ENCODE measurements at regions not wholly inside any gene's neighbourhood (a gene's known extent, or its start where the extent isn't known, plus 50 kb on each side); places are given as distances from the start of the nearest gene placed in this dataset.

DNA sequence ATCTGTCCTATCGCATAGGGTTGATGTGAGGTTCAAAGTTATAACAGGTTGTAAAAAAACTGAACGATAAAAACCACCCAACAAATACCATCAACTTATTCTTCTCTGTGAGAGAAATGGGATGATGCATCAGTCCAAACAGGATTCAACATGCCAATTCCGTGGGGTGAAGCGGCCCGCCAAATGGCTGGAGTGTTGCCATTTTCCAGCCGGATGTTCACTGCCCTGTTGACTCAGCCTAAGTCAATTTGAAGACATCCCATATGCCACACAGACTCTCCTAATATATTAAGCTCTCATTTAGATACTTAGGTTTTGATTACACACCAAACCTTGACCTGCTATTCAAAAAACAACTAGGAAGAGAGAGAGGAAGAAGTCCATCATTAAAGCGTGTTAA, 311.1 kb downstream of the VPS13C start:
- no peak overlapping the region for H2AFZ ChIP-seq (ENCODE audit: control insufficient read depth, low read length)
- peak overlapping the region; percentile 70 for H3K4me2 ChIP-seq (ENCODE audit: control insufficient read depth, extremely low read depth, insufficient read depth, low read depth, low read length)

DNA sequence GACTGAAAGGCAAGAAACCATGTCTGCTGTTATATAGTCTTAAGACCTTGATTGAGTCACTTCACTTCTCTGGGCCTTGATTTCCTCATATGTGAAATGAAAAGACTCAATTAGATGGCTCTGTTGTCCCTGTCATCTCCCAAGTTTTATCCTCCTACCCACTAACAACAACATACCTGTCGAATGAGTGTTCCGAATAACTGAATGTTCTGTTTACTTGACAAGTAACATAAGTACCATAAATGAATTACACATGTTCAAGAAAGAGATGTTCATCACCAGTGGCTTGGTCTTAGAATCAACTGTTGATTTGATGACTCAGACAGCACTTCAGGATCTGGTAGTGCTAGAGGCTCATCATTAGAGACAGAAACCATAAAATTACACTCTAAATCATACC, 311.7 kb downstream of the VPS13C start:
- no peak overlapping the region for H2AFZ ChIP-seq (ENCODE audit: control insufficient read depth, low read length)
- DNase-seq (ENCODE audit: low read depth, low spot score) (peak; percentile 52), FAIRE-seq (no peak)
- H3K4me2 ChIP-seq (ENCODE audit: control insufficient read depth, extremely low read depth, insufficient read depth, low read depth, low read length): peak overlapping the region; percentile 70
- TF ChIP-seq CTCF (optimal IDR thresholded peaks at IDR 0.05 in 1 of 3, IDR thresholded peaks at IDR 0.05 in 1 of 3, conservative IDR thresholded peaks at IDR 0.05 in 1 of 3; ENCODE audit: extremely low read depth in 1 of 3, insufficient read depth in 2 of 3, low read length in 3 of 3) (no peak), EZH2 (IDR thresholded peaks at IDR 0.05; ENCODE audit: low read length) (no peak)
- H3K9ac ChIP-seq (ENCODE audit: control insufficient read depth, extremely low read depth, insufficient read depth, low read length): no peak overlapping the region
- H4K20me1 ChIP-seq (ENCODE audit: control insufficient read depth, extremely low read depth, insufficient read depth, low read length): no peaks in the 10 kb centered on the region
- no peaks in the 10 kb centered on the region for H3K27me3 ChIP-seq (ENCODE audit: control insufficient read depth, extremely low read depth, insufficient read depth, low read length)
- H3K79me2 ChIP-seq (ENCODE audit: control insufficient read depth, insufficient read depth, low read length): no peaks in the 10 kb centered on the region
- no peaks in the 10 kb centered on the region for H3K36me3 ChIP-seq (ENCODE audit: control insufficient read depth in 2 of 2, extremely low read depth in 1 of 2, insufficient read depth in 2 of 2, low read length in 2 of 2)
- H3K9me1 ChIP-seq (ENCODE audit: control insufficient read depth, extremely low read depth, insufficient read depth, low read length): no peaks in the 10 kb centered on the region
- H3K4me3 ChIP-seq (ENCODE audit: control insufficient read depth in 2 of 3, extremely low read depth in 1 of 3, insufficient read depth in 2 of 3, low read depth in 1 of 3, low read length in 3 of 3): peak overlapping the region in 2 of 3 experiments; percentile 5 to 26
- dilution Hi-C loops (cut with MboI; ENCODE audit: extremely low pct_ligation_motif_present, low sequenced_read_pairs): no loop called here
- H3K4me1 ChIP-seq (ENCODE audit: control insufficient read depth, extremely low read depth, insufficient read depth, low read length): peaks cover 41% of the 10 kb centered on the region
- H3K27ac ChIP-seq (ENCODE audit: control insufficient read depth, insufficient read depth, low read length): peak overlapping the region; percentile 68
- no peaks in the 10 kb centered on the region for H3K9me3 ChIP-seq (ENCODE audit: control insufficient read depth, low read depth, low read length)

More for the DNA sequence above, 311.1 kb downstream of the VPS13C start:
- H4K20me1 ChIP-seq (ENCODE audit: control insufficient read depth, extremely low read depth, insufficient read depth, low read length): no peaks in the 10 kb centered on the region
- peaks cover 34% of the 10 kb centered on the region for H3K4me1 ChIP-seq (ENCODE audit: control insufficient read depth, extremely low read depth, insufficient read depth, low read length)
- no peaks in the 10 kb centered on the region for H3K27me3 ChIP-seq (ENCODE audit: control insufficient read depth, extremely low read depth, insufficient read depth, low read length)
- no peak for TF ChIP-seq CTCF (optimal IDR thresholded peaks at IDR 0.05 in 1 of 3, IDR thresholded peaks at IDR 0.05 in 1 of 3, conservative IDR thresholded peaks at IDR 0.05 in 1 of 3; ENCODE audit: extremely low read depth in 1 of 3, insufficient read depth in 2 of 3, low read length in 3 of 3)
- dilution Hi-C loops (cut with MboI; ENCODE audit: extremely low pct_ligation_motif_present, low sequenced_read_pairs): no loop called here
- no peaks in the 10 kb centered on the region for H3K9me3 ChIP-seq (ENCODE audit: control insufficient read depth, low read depth, low read length)
- peak overlapping the region in 1 of 3 experiments; percentile 26 for H3K4me3 ChIP-seq (ENCODE audit: control insufficient read depth in 2 of 3, extremely low read depth in 1 of 3, insufficient read depth in 2 of 3, low read depth in 1 of 3, low read length in 3 of 3)
- peak; percentile 98 for FAIRE-seq
- H3K27ac ChIP-seq (ENCODE audit: control insufficient read depth, insufficient read depth, low read length): peak overlapping the region; percentile 68
- no peaks in the 10 kb centered on the region for H3K36me3 ChIP-seq (ENCODE audit: control insufficient read depth in 2 of 2, extremely low read depth in 1 of 2, insufficient read depth in 2 of 2, low read length in 2 of 2)
- H3K79me2 ChIP-seq (ENCODE audit: control insufficient read depth, insufficient read depth, low read length): no peaks in the 10 kb centered on the region
- H3K9me1 ChIP-seq (ENCODE audit: control insufficient read depth, extremely low read depth, insufficient read depth, low read length): no peaks in the 10 kb centered on the region
- peak; percentile 80 for DNase-seq (ENCODE audit: low read depth, low spot score)
- H3K9ac ChIP-seq (ENCODE audit: control insufficient read depth, extremely low read depth, insufficient read depth, low read length): no peak overlapping the region

Data from keratinocyte (primary cell).